Activated B cell treated with CpG ODN at 0.5 μM for 24 hours (primary cell): ENCODE measurements at regions not wholly inside any gene's neighbourhood (a gene's known extent, or its start where the extent isn't known, plus 50 kb on each side); places are given as distances from the start of the nearest gene placed in this dataset.

Source experiments
- ATAC-seq: fragments of 200-7000 bp; cut with Tn5 transposase; one replicate; pipeline ENCODE4 v1.10.0; 2021; ENCODE audit warnings: low read depth, mild to moderate bottlenecking, moderate library complexity
- CTCF ChIA-PET: fragments of 350-600 bp; sonication (Branson Sonifier 250); formaldehyde crosslinking; loops from one replicate; lab custom pipeline; 2021; ENCODE audit warnings: antibody characterized with exemption; lab: Charles Lee
- POLR2A ChIA-PET: fragments of 350-600 bp; sonication (Branson Sonifier 250); formaldehyde crosslinking; loops from one replicate; lab custom pipeline; 2021; ENCODE audit warnings: antibody characterized with exemption; lab: Charles Lee
- DNase-seq: peaks from one replicate; pipeline ENCODE4 v3.0.0; 2022
- H3K27ac Mint-ChIP-seq: one replicate; pipeline ENCODE4 v1.8.0; 2020; ENCODE audit warnings: mixed read lengths
- H3K27me3 Mint-ChIP-seq: one replicate; pipeline ENCODE4 v1.8.0; 2021; ENCODE audit warnings: mixed read lengths
- H3K36me3 Mint-ChIP-seq: one replicate; pipeline ENCODE4 v1.8.0; 2021; ENCODE audit warnings: low read depth, mixed read lengths
- H3K4me1 Mint-ChIP-seq: one replicate; pipeline ENCODE4 v1.8.0; 2021; ENCODE audit warnings: mixed read lengths
- H3K4me3 Mint-ChIP-seq: one replicate; pipeline ENCODE4 v1.8.0; 2020; ENCODE audit warnings: mild to moderate bottlenecking, mixed read lengths
- H3K9me3 Mint-ChIP-seq: one replicate; pipeline ENCODE4 v1.8.0; 2020; ENCODE audit warnings: mixed read lengths
- CTCF ChIP-seq: fragments of 200-600 bp; IDR thresholded peaks from one replicate; pipeline ENCODE4 v1.8.0; 2022; ENCODE audit warnings: antibody characterized with exemption, mild to moderate bottlenecking
- intact Hi-C: fragments of 100-400 bp; cut with micrococcal nuclease; formaldehyde crosslinking; loops from one replicate; pipeline ENCODE4 v1.15.1; 2024

- TF ChIP-seq CTCF = no peak
- CTCF ChIA-PET = no interaction called here
- peaks cover 51% of the 10 kb centered on the region for H3K36me3 Mint-ChIP-seq
Observed at GRCh38 chr1:77624102-77624501, 58.4 kb downstream of the ZZZ3 start.

GRCh38 chr1:77623066-77623465 is 59.4 kb downstream of the ZZZ3 start:
- Mint-ChIP-seq H3K27me3 (no peaks in the 10 kb centered on the region), H3K27ac (no peak overlapping the region), H3K4me3 (no peak overlapping the region), H3K36me3 (peaks cover 46% of the 10 kb centered on the region), H3K9me3 (no peaks in the 10 kb centered on the region), H3K4me1 (peaks cover 3% of the 10 kb centered on the region)
- ChIA-PET CTCF (no interaction called here), POLR2A (no interaction called here)
- no peak for ATAC-seq
- no peak for DNase-seq
- TF ChIP-seq CTCF = no peak
- intact Hi-C loops = no loop called here

More at GRCh38 chr1:77624102-77624501, 58.4 kb downstream of the ZZZ3 start:
- DNase-seq (no peak), ATAC-seq (no peak)
- Mint-ChIP-seq H3K4me3 (no peak overlapping the region), H3K27me3 (no peaks in the 10 kb centered on the region), H3K9me3 (no peaks in the 10 kb centered on the region), H3K27ac (no peak overlapping the region), H3K4me1 (peaks cover 3% of the 10 kb centered on the region)
- POLR2A ChIA-PET = no interaction called here
- intact Hi-C loops = no loop called here

GRCh38 chr1:77620273-77620672 is 62.2 kb downstream of the ZZZ3 start:
- ChIA-PET CTCF (no interaction called here), POLR2A (no interaction called here)
- no peak for TF ChIP-seq CTCF
- Mint-ChIP-seq H3K27ac (no peak overlapping the region), H3K27me3 (no peaks in the 10 kb centered on the region), H3K4me3 (no peak overlapping the region), H3K9me3 (no peaks in the 10 kb centered on the region), H3K4me1 (peaks cover 3% of the 10 kb centered on the region), H3K36me3 (peaks cover 41% of the 10 kb centered on the region)
- intact Hi-C loops = no loop called here
- ATAC-seq (no peak), DNase-seq (no peak)

- H3K27ac Mint-ChIP-seq = no peak overlapping the region
- peaks cover 39% of the 10 kb centered on the region for H3K36me3 Mint-ChIP-seq
- intact Hi-C loops = no loop called here
- ChIA-PET CTCF (no interaction called here), POLR2A (no interaction called here)
- no peak for TF ChIP-seq CTCF
- H3K4me3 Mint-ChIP-seq = no peak overlapping the region
- H3K27me3 Mint-ChIP-seq = no peaks in the 10 kb centered on the region
- DNase-seq (no peak), ATAC-seq (no peak)
- peaks cover 13% of the 10 kb centered on the region for H3K9me3 Mint-ChIP-seq
- H3K4me1 Mint-ChIP-seq = no peaks in the 10 kb centered on the region
Observed at GRCh38 chr1:77614037-77614436, 68.4 kb downstream of the ZZZ3 start.
